ENCODE measurements at regions not wholly inside any gene's neighbourhood (a gene's known extent, or its start where the extent isn't known, plus 50 kb on each side); places are given as distances from the start of the nearest gene placed in this dataset.

- H3K36me3 ChIP-seq (ENCODE audit: insufficient read depth, low read length), result no peaks in the 10 kb centered on the region
- no peak overlapping the region for H3K9ac ChIP-seq (ENCODE audit: low read depth, low read length)
- no peaks in the 10 kb centered on the region for H3K9me3 ChIP-seq (ENCODE audit: control insufficient read depth, insufficient read depth, low read length)
- H3K4me1 ChIP-seq (ENCODE audit: insufficient read depth, low read length), result peaks cover 4% of the 10 kb centered on the region; the same call in 1 of the 2 replicates
These were observed 565.7 kb downstream of the METTL15 start for GRCh38 chr11:28673691-28674432.

- no peak overlapping the region for H3K9ac ChIP-seq (ENCODE audit: low read depth, low read length)
- H3K4me1 ChIP-seq (ENCODE audit: insufficient read depth, low read length), result peaks cover 4% of the 10 kb centered on the region; the same call in 1 of the 2 replicates
- H3K36me3 ChIP-seq (ENCODE audit: insufficient read depth, low read length), result no peaks in the 10 kb centered on the region
- H3K9me3 ChIP-seq (ENCODE audit: control insufficient read depth, insufficient read depth, low read length), result no peaks in the 10 kb centered on the region
These were observed 563.1 kb downstream of the METTL15 start for GRCh38 chr11:28671274-28671673.

- no peak overlapping the region for H3K9ac ChIP-seq (ENCODE audit: low read depth, low read length)
- no peaks in the 10 kb centered on the region for H3K36me3 ChIP-seq (ENCODE audit: insufficient read depth, low read length)
- no peaks in the 10 kb centered on the region for H3K9me3 ChIP-seq (ENCODE audit: control insufficient read depth, insufficient read depth, low read length)
- H3K4me1 ChIP-seq (ENCODE audit: insufficient read depth, low read length), result no peaks in the 10 kb centered on the region
These were observed 558.4 kb downstream of the METTL15 start for GRCh38 chr11:28666632-28667031.

GRCh38 chr11:28659716-28660348 lies 551.6 kb downstream of the METTL15 start:
- no peaks in the 10 kb centered on the region for H3K4me1 ChIP-seq (ENCODE audit: insufficient read depth, low read length)
- H3K9me3 ChIP-seq (ENCODE audit: control insufficient read depth, insufficient read depth, low read length), result no peaks in the 10 kb centered on the region
- H3K9ac ChIP-seq (ENCODE audit: low read depth, low read length), result no peak overlapping the region
- no peaks in the 10 kb centered on the region for H3K36me3 ChIP-seq (ENCODE audit: insufficient read depth, low read length)

GRCh38 chr11:28657378-28658030 lies 549.3 kb downstream of the METTL15 start:
- Histone ChIP-seq H3K36me3 (ENCODE audit: insufficient read depth, low read length) (no peaks in the 10 kb centered on the region), H3K4me1 (ENCODE audit: insufficient read depth, low read length) (no peaks in the 10 kb centered on the region), H3K9me3 (ENCODE audit: control insufficient read depth, insufficient read depth, low read length) (no peaks in the 10 kb centered on the region), H3K9ac (ENCODE audit: low read depth, low read length) (no peak overlapping the region)

- H3K9ac ChIP-seq (ENCODE audit: low read depth, low read length), result no peak overlapping the region
- H3K36me3 ChIP-seq (ENCODE audit: insufficient read depth, low read length), result no peaks in the 10 kb centered on the region
- H3K4me1 ChIP-seq (ENCODE audit: insufficient read depth, low read length), result no peaks in the 10 kb centered on the region
- no peaks in the 10 kb centered on the region for H3K9me3 ChIP-seq (ENCODE audit: control insufficient read depth, insufficient read depth, low read length)
These were observed 546.0 kb downstream of the METTL15 start for GRCh38 chr11:28654191-28654590.

GRCh38 chr11:28649922-28650321 lies 541.7 kb downstream of the METTL15 start:
- Histone ChIP-seq H3K4me1 (ENCODE audit: insufficient read depth, low read length) (no peaks in the 10 kb centered on the region), H3K36me3 (ENCODE audit: insufficient read depth, low read length) (no peaks in the 10 kb centered on the region), H3K9me3 (ENCODE audit: control insufficient read depth, insufficient read depth, low read length) (no peaks in the 10 kb centered on the region), H3K9ac (ENCODE audit: low read depth, low read length) (no peak overlapping the region)

- Histone ChIP-seq H3K9ac (ENCODE audit: low read depth, low read length) (no peak overlapping the region), H3K4me1 (ENCODE audit: insufficient read depth, low read length) (no peaks in the 10 kb centered on the region), H3K36me3 (ENCODE audit: insufficient read depth, low read length) (no peaks in the 10 kb centered on the region), H3K9me3 (ENCODE audit: control insufficient read depth, insufficient read depth, low read length) (no peaks in the 10 kb centered on the region)
These were observed 528.4 kb downstream of the METTL15 start for GRCh38 chr11:28636566-28636965.

- H3K4me1 ChIP-seq (ENCODE audit: insufficient read depth, low read length), result no peaks in the 10 kb centered on the region
- H3K9me3 ChIP-seq (ENCODE audit: control insufficient read depth, insufficient read depth, low read length), result no peaks in the 10 kb centered on the region
- no peaks in the 10 kb centered on the region for H3K36me3 ChIP-seq (ENCODE audit: insufficient read depth, low read length)
- no peak overlapping the region for H3K9ac ChIP-seq (ENCODE audit: low read depth, low read length)
These were observed 527.8 kb downstream of the METTL15 start for GRCh38 chr11:28636033-28636432.

- no peak overlapping the region for H3K9ac ChIP-seq (ENCODE audit: low read depth, low read length)
- H3K4me1 ChIP-seq (ENCODE audit: insufficient read depth, low read length), result no peaks in the 10 kb centered on the region; the same call in 1 of the 2 replicates
- H3K9me3 ChIP-seq (ENCODE audit: control insufficient read depth, insufficient read depth, low read length), result no peaks in the 10 kb centered on the region
- H3K36me3 ChIP-seq (ENCODE audit: insufficient read depth, low read length), result no peaks in the 10 kb centered on the region
These were observed 524.1 kb downstream of the METTL15 start for GRCh38 chr11:28632338-28632737.

- Histone ChIP-seq H3K4me1 (ENCODE audit: insufficient read depth, low read length) (no peaks in the 10 kb centered on the region; the same call in 1 of the 2 replicates), H3K9me3 (ENCODE audit: control insufficient read depth, insufficient read depth, low read length) (no peaks in the 10 kb centered on the region)
These were observed 523.0 kb downstream of the METTL15 start for GRCh38 chr11:28631148-28631547.

GRCh38 chr11:28629235-28629634 lies 521.0 kb downstream of the METTL15 start:
- Histone ChIP-seq H3K4me1 (ENCODE audit: insufficient read depth, low read length) (no peaks in the 10 kb centered on the region; the same call in 1 of the 2 replicates), H3K9ac (ENCODE audit: low read depth, low read length) (no peak overlapping the region), H3K9me3 (ENCODE audit: control insufficient read depth, insufficient read depth, low read length) (no peaks in the 10 kb centered on the region), H3K36me3 (ENCODE audit: insufficient read depth, low read length) (no peaks in the 10 kb centered on the region)

More at GRCh38 chr11:28631148-28631547, 523.0 kb downstream of the METTL15 start:
- no peaks in the 10 kb centered on the region for H3K36me3 ChIP-seq (ENCODE audit: insufficient read depth, low read length)
- H3K9ac ChIP-seq (ENCODE audit: low read depth, low read length), result no peak overlapping the region

GRCh38 chr11:28628412-28628811 lies 520.2 kb downstream of the METTL15 start:
- Histone ChIP-seq H3K9ac (ENCODE audit: low read depth, low read length) (no peak overlapping the region), H3K9me3 (ENCODE audit: control insufficient read depth, insufficient read depth, low read length) (no peaks in the 10 kb centered on the region), H3K4me1 (ENCODE audit: insufficient read depth, low read length) (no peaks in the 10 kb centered on the region; the same call in 1 of the 2 replicates), H3K36me3 (ENCODE audit: insufficient read depth, low read length) (no peaks in the 10 kb centered on the region)

- no peaks in the 10 kb centered on the region for H3K9me3 ChIP-seq (ENCODE audit: control insufficient read depth, insufficient read depth, low read length)
- H3K9ac ChIP-seq (ENCODE audit: low read depth, low read length), result no peak overlapping the region
- H3K36me3 ChIP-seq (ENCODE audit: insufficient read depth, low read length), result no peaks in the 10 kb centered on the region
- H3K4me1 ChIP-seq (ENCODE audit: insufficient read depth, low read length), result no peaks in the 10 kb centered on the region; the same call in 1 of the 2 replicates
These were observed 519.6 kb downstream of the METTL15 start for GRCh38 chr11:28627690-28628255.
